ENCODE measurements at regions not wholly inside any gene's neighbourhood (a gene's known extent, or its start where the extent isn't known, plus 50 kb on each side); places are given as distances from the start of the nearest gene placed in this dataset.
A peak's percentile ranks its signal among the peaks of the same experiment; 100 is the strongest.

DNA sequence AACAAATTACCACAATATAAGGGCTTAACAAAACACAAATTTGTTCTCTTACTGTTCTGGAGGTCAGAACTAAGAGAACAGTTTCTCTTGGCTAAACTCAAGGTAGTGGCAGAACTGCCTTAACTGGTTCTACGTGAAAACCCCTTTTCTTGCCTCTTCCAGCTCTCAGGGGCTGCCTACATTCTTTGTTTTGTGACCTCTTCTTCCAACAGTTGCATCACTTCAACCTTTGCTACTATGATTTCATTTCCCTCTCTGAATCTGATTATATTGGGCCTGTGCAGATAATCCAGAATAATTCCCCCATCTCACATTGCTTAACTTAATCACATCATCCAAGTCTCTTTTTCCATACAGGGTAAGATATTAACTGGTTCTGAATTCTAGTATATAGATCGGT lies 624.6 kb downstream of the ZPLD1 start:
- no peaks in the 10 kb centered on the region for H3K27me3 Mint-ChIP-seq
- H3K36me3 Mint-ChIP-seq: no peaks in the 10 kb centered on the region
- H3K9me3 Mint-ChIP-seq: no peaks in the 10 kb centered on the region
- TF ChIP-seq CTCF (conservative IDR thresholded peaks at IDR 0.05): no peak
- DNase-seq (ENCODE audit: extremely low spot score, unreplicated experiment): no peak
- peaks cover 16% of the 10 kb centered on the region for H3K4me1 Mint-ChIP-seq (ENCODE audit: unreplicated experiment)
- H3K27ac Mint-ChIP-seq: peak overlapping the region; percentile 54
- peak overlapping the region; percentile 21 for H3K4me3 Mint-ChIP-seq

DNA sequence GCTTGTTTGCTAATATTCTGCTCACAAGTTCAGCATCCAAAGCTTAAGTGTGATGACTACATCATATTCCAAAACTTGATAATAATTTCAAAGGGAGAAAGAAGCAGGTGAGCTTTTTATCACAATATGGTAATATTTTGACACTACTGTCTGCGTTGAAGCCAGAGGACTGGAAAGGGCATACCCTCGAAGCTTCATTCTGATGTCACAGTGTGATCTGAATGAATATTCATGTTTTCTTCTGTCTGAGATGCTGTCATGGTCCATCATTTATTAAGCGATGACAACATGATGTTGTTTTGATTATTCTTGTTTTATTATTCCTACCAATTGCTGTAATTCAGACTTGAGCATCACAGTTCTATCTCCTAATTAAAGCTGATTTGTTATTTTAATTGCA lies 625.4 kb downstream of the ZPLD1 start:
- Mint-ChIP-seq H3K36me3 (no peaks in the 10 kb centered on the region), H3K27me3 (no peaks in the 10 kb centered on the region), H3K4me3 (no peak overlapping the region), H3K4me1 (ENCODE audit: unreplicated experiment) (peaks cover 16% of the 10 kb centered on the region), H3K27ac (no peak overlapping the region), H3K9me3 (no peaks in the 10 kb centered on the region)
- TF ChIP-seq CTCF (conservative IDR thresholded peaks at IDR 0.05): no peak
- DNase-seq (ENCODE audit: extremely low spot score, unreplicated experiment): no peak

DNA sequence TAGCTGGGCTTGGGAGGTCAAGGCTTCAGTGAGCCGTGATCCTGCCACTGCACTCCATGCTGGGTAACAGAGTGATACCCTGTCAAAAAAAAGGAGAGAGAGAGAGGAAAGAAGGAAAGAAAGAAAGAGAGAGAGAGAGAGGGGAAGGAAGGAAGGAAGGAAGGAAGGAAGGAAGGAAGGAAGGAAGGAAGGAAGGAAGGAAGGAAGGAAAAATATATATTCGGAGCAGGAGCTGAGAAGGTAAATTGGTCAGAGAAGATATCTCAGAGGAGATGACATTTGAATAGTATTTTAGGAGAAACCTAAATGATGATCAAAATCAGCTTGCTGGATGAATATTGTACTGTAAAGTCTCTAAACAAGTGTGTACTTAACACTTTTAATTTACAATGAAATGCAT lies 633.1 kb downstream of the ZPLD1 start:
- H3K27ac Mint-ChIP-seq: no peak overlapping the region
- H3K27me3 Mint-ChIP-seq: no peaks in the 10 kb centered on the region
- H3K4me1 Mint-ChIP-seq (ENCODE audit: unreplicated experiment): no peaks in the 10 kb centered on the region
- no peak for DNase-seq (ENCODE audit: extremely low spot score, unreplicated experiment)
- TF ChIP-seq CTCF (conservative IDR thresholded peaks at IDR 0.05): no peak
- no peaks in the 10 kb centered on the region for H3K36me3 Mint-ChIP-seq
- no peak overlapping the region for H3K4me3 Mint-ChIP-seq
- no peaks in the 10 kb centered on the region for H3K9me3 Mint-ChIP-seq

- Mint-ChIP-seq H3K4me3 (no peak overlapping the region), H3K4me1 (ENCODE audit: unreplicated experiment) (no peaks in the 10 kb centered on the region), H3K36me3 (no peaks in the 10 kb centered on the region), H3K27me3 (no peaks in the 10 kb centered on the region), H3K9me3 (no peaks in the 10 kb centered on the region), H3K27ac (no peak overlapping the region)
- no peak for DNase-seq (ENCODE audit: extremely low spot score, unreplicated experiment)
- TF ChIP-seq CTCF (conservative IDR thresholded peaks at IDR 0.05): no peak
These were observed 640.5 kb downstream of the ZPLD1 start for GRCh38 chr3:103075282-103075681.

DNA sequence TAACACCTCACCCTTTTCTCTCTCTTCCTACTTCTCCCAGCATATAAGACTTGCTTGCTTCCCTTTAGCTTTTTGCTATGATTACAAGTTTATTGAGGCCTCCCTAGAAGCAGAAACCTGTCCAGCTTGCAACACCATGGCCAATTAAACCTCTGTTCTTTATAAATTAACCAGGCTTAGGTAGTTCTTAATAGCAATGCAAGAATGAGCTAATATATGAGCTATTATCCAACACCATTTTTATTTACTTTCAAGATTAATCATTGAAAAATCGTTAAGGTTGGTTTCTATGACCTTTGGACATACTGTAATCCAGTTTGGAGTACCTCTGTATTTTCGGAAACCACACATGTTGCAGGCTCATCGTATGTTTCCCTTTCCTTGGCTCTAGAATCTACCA lies 643.1 kb downstream of the ZPLD1 start:
- no peak for DNase-seq (ENCODE audit: extremely low spot score, unreplicated experiment)
- Mint-ChIP-seq H3K36me3 (no peaks in the 10 kb centered on the region), H3K4me3 (no peak overlapping the region), H3K4me1 (ENCODE audit: unreplicated experiment) (no peaks in the 10 kb centered on the region), H3K27ac (no peak overlapping the region), H3K27me3 (no peaks in the 10 kb centered on the region), H3K9me3 (no peaks in the 10 kb centered on the region)
- TF ChIP-seq CTCF (conservative IDR thresholded peaks at IDR 0.05): no peak

- Mint-ChIP-seq H3K36me3 (no peaks in the 10 kb centered on the region), H3K27me3 (no peaks in the 10 kb centered on the region), H3K4me1 (ENCODE audit: unreplicated experiment) (peaks cover 6% of the 10 kb centered on the region), H3K4me3 (no peak overlapping the region), H3K27ac (no peak overlapping the region), H3K9me3 (no peaks in the 10 kb centered on the region)
- TF ChIP-seq CTCF (conservative IDR thresholded peaks at IDR 0.05): no peak
- no peak for DNase-seq (ENCODE audit: extremely low spot score, unreplicated experiment)
These were observed 647.7 kb downstream of the ZPLD1 start for GRCh38 chr3:103082501-103082900.

Data from type B pancreatic cell (in vitro differentiated cells).